ENCODE measurements at regions not wholly inside any gene's neighbourhood (a gene's known extent, or its start where the extent isn't known, plus 50 kb on each side); places are given as distances from the start of the nearest gene placed in this dataset.

- CTCF ChIA-PET = no interaction called here
- Histone ChIP-seq H3K27me3 (ENCODE audit: insufficient read depth, low read length) (peaks cover 37% of the 10 kb centered on the region), H3K36me3 (ENCODE audit: control insufficient read depth in 1 of 2, insufficient read depth in 2 of 2, low read length in 2 of 2) (no peaks in the 10 kb centered on the region), H3K79me2 (ENCODE audit: insufficient read depth, low read length) (no peaks in the 10 kb centered on the region), H2AFZ (ENCODE audit: low read depth, low read length, poor library complexity, severe bottlenecking) (no peak overlapping the region), H3K4me3 (replicated peaks in 1 of 2; ENCODE audit: low read depth in 1 of 2, low read length in 2 of 2) (no peak overlapping the region), H3K4me1 (ENCODE audit: control insufficient read depth in 1 of 2, insufficient read depth in 2 of 2, low read length in 2 of 2) (no peaks in the 10 kb centered on the region; a peak in 1 of 4 replicates), H3K4me2 (ENCODE audit: low read length) (no peak overlapping the region), H3K9me3 (ENCODE audit: control insufficient read depth in 1 of 2, insufficient read depth in 1 of 2, low read depth in 1 of 2, low read length in 2 of 2) (no peaks in the 10 kb centered on the region), H3K27ac (ENCODE audit: low read depth, low read length) (no peak overlapping the region), H3K9me2 (ENCODE audit: insufficient read depth) (no peaks in the 10 kb centered on the region), H4K20me1 (ENCODE audit: insufficient read depth) (no peaks in the 10 kb centered on the region), H3K9ac (ENCODE audit: low read length) (no peak overlapping the region)
- BruUV-seq (replicated peaks) = no TSS peak
- intact Hi-C loops (cut with micrococcal nuclease) = no loop called here
- no peak for ATAC-seq
- DNase-seq (ENCODE audit: low read depth, low spot score) = no peak
- RAD21 ChIA-PET (ENCODE audit: low non-redundant PET in 1 of 2, low total read pairs in 2 of 2, uncharacterized antibody in 2 of 2, unreplicated experiment in 2 of 2) = no interaction called here
- POLR2A ChIA-PET = no interaction called here
- TF ChIP-seq ELF1 (IDR thresholded peaks at IDR 0.05; ENCODE audit: borderline replicate concordance, low read depth) = no peak
- no peak for TF ChIP-seq SIN3A (IDR thresholded peaks at IDR 0.05; ENCODE audit: low read depth)
Measured at GRCh38 chr2:88853403-88853790, 161.9 kb downstream of the RPIA start.

- DNase-seq (ENCODE audit: low read depth, low spot score) = no peak
- Histone ChIP-seq H4K20me1 (ENCODE audit: insufficient read depth) (no peaks in the 10 kb centered on the region), H3K9ac (ENCODE audit: low read length) (no peak overlapping the region), H2AFZ (ENCODE audit: low read depth, low read length, poor library complexity, severe bottlenecking) (no peak overlapping the region), H3K36me3 (ENCODE audit: control insufficient read depth in 1 of 2, insufficient read depth in 2 of 2, low read length in 2 of 2) (no peaks in the 10 kb centered on the region), H3K4me2 (ENCODE audit: low read length) (no peak overlapping the region), H3K4me3 (replicated peaks in 1 of 2; ENCODE audit: low read depth in 1 of 2, low read length in 2 of 2) (no peak overlapping the region), H3K79me2 (ENCODE audit: insufficient read depth, low read length) (no peaks in the 10 kb centered on the region), H3K27me3 (ENCODE audit: insufficient read depth, low read length) (peaks cover 32% of the 10 kb centered on the region), H3K9me3 (ENCODE audit: control insufficient read depth in 1 of 2, insufficient read depth in 1 of 2, low read depth in 1 of 2, low read length in 2 of 2) (no peaks in the 10 kb centered on the region), H3K4me1 (ENCODE audit: control insufficient read depth in 1 of 2, insufficient read depth in 2 of 2, low read length in 2 of 2) (no peaks in the 10 kb centered on the region; a peak in 1 of 4 replicates), H3K9me2 (ENCODE audit: insufficient read depth) (no peaks in the 10 kb centered on the region), H3K27ac (ENCODE audit: low read depth, low read length) (no peak overlapping the region)
- no peak for ATAC-seq
- ChIA-PET CTCF (no interaction called here), POLR2A (no interaction called here), RAD21 (ENCODE audit: low non-redundant PET in 1 of 2, low total read pairs in 2 of 2, uncharacterized antibody in 2 of 2, unreplicated experiment in 2 of 2) (no interaction called here)
- no TSS peak for BruUV-seq (replicated peaks)
- intact Hi-C loops (cut with micrococcal nuclease) = no loop called here
- TF ChIP-seq SRF (IDR thresholded peaks at IDR 0.05; ENCODE audit: low read depth) (no peak), POLR2AphosphoS5 (IDR thresholded peaks at IDR 0.05; ENCODE audit: low read depth, low read length) (no peak), YY1 (IDR thresholded peaks at IDR 0.05; ENCODE audit: extremely low read depth, insufficient replicate concordance, low read depth, low read length) (no peak), FOSL1 (IDR thresholded peaks at IDR 0.05; ENCODE audit: low read depth) (no peak), ZNF274 (IDR thresholded peaks at IDR 0.05; ENCODE audit: low read depth, low read length) (no peak), TCF7L2 (IDR thresholded peaks at IDR 0.05; ENCODE audit: borderline replicate concordance, extremely low read depth, insufficient read depth, insufficient read length) (no peak), MAX (IDR thresholded peaks at IDR 0.05) (no peak), ZBTB33 (IDR thresholded peaks at IDR 0.05; ENCODE audit: extremely low read depth, insufficient replicate concordance, low read length) (no peak)
Measured at GRCh38 chr2:88854528-88854927, 163.1 kb downstream of the RPIA start.

Data from HCT116 (cell line).